Gastroesophageal sphincter (tissue), 3 donors: ENCODE measurements at regions not wholly inside any gene's neighbourhood (a gene's known extent, or its start where the extent isn't known, plus 50 kb on each side); places are given as distances from the start of the nearest gene placed in this dataset.

Experiments used
- EP300 ChIP-seq: sonication (generic); formaldehyde crosslinking; IDR thresholded peaks from one replicate; pipeline ENCODE4 v1.6.1; 2017; ENCODE audit warnings: antibody characterized with exemption, mild to moderate bottlenecking
- POLR2AphosphoS5 ChIP-seq: sonication (generic); formaldehyde crosslinking; IDR thresholded peaks from one replicate; pipeline ENCODE4 v1.6.1; 2017; ENCODE audit warnings: antibody characterized with exemption
- TF ChIP-seq, protein P1 (sequence below), 4 experiments: fragments of 200-600 bp in 2 of 4; fragments of 450-650 bp in 2 of 4; sonication (generic) in 1 of 4; IDR thresholded peaks; one replicate each; pipeline ENCODE4 v1.5.1; 2017 to 2019; ENCODE audit warnings: antibody characterized with exemption in 4 of 4, mild to moderate bottlenecking in 2 of 4, moderate library complexity in 2 of 4

DNA sequence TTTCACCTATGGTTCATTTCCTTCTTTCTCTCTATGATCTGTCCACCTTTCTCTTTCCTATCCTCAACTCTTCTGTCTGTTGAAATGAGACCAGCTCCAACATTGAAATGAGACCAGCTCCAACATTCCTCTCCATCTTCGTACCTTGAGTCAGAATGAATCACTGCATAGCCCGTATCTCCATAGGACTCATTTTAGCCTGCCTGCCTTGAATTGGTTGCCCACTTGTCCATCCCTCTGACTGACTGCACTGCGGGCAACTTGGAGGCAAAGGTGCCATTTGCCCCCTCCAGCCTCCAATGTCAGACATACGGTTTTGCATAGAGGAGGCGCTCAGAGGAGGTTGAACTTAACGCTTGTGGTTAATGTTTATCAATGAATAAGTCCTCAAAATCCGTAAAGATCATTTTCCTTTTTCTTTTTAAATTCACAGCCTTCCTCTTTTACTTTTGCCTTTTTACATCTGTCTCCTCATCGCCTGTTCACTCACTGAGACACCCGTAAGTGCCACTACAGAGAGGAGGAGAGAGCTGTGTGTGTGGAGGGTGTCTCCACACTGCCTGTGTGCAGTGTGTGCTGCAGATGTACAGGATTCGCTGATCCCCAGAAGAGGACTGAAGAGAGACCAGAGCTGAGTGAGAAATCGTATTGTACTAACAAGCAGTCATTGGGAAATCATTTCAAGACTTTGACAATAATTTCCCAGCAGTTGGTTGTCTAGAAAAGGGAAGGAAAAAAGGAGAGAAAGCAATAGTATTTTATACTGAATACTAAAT lies 579.6 kb upstream of the MAP3K7 start:
- TF ChIP-seq, protein P1, sequence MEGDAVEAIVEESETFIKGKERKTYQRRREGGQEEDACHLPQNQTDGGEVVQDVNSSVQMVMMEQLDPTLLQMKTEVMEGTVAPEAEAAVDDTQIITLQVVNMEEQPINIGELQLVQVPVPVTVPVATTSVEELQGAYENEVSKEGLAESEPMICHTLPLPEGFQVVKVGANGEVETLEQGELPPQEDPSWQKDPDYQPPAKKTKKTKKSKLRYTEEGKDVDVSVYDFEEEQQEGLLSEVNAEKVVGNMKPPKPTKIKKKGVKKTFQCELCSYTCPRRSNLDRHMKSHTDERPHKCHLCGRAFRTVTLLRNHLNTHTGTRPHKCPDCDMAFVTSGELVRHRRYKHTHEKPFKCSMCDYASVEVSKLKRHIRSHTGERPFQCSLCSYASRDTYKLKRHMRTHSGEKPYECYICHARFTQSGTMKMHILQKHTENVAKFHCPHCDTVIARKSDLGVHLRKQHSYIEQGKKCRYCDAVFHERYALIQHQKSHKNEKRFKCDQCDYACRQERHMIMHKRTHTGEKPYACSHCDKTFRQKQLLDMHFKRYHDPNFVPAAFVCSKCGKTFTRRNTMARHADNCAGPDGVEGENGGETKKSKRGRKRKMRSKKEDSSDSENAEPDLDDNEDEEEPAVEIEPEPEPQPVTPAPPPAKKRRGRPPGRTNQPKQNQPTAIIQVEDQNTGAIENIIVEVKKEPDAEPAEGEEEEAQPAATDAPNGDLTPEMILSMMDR (IDR thresholded peaks at IDR 0.05) = no peak
- TF ChIP-seq EP300 = no peak
- TF ChIP-seq POLR2AphosphoS5 = no peak
